Progenitor cell of endocrine pancreas (in vitro differentiated cells): ENCODE measurements at regions not wholly inside any gene's neighbourhood (a gene's known extent, or its start where the extent isn't known, plus 50 kb on each side); places are given as distances from the start of the nearest gene placed in this dataset.
A peak's percentile ranks its signal among the peaks of the same experiment; 100 is the strongest.

Experiments
- DNase-seq: peaks from one replicate; pipeline ENCODE4 v3.0.0; 2021; ENCODE audit warnings: low spot score; ENCODE audit not compliant: unreplicated experiment
- H3K27ac Mint-ChIP-seq: 2 replicates; pipeline ENCODE4 v1.8.0; 2021; ENCODE audit warnings: mild to moderate bottlenecking, moderate library complexity, mixed read lengths
- H3K27me3 Mint-ChIP-seq: 2 replicates; pipeline ENCODE4 v1.8.0; 2021; ENCODE audit warnings: mixed read lengths
- H3K36me3 Mint-ChIP-seq: 2 replicates; pipeline ENCODE4 v1.8.0; 2022; ENCODE audit warnings: mixed read lengths; ENCODE audit not compliant: insufficient read depth
- H3K4me1 Mint-ChIP-seq: 2 replicates; pipeline ENCODE4 v1.8.0; 2021; ENCODE audit warnings: low read depth, mixed read lengths
- H3K4me3 Mint-ChIP-seq: 2 replicates; pipeline ENCODE4 v1.8.0; 2021; ENCODE audit warnings: low read depth, mild to moderate bottlenecking, moderate library complexity, mixed read lengths
- H3K9me3 Mint-ChIP-seq: 2 replicates; pipeline ENCODE4 v1.8.0; 2021; ENCODE audit warnings: low read depth, mixed read lengths
- CTCF ChIP-seq: fragments of 200-600 bp; sonication (generic); IDR thresholded peaks from one replicate; pipeline ENCODE4 v1.5.0; 2021; ENCODE audit warnings: antibody characterized with exemption, mild to moderate bottlenecking; ENCODE audit not compliant: unreplicated experiment

DNA sequence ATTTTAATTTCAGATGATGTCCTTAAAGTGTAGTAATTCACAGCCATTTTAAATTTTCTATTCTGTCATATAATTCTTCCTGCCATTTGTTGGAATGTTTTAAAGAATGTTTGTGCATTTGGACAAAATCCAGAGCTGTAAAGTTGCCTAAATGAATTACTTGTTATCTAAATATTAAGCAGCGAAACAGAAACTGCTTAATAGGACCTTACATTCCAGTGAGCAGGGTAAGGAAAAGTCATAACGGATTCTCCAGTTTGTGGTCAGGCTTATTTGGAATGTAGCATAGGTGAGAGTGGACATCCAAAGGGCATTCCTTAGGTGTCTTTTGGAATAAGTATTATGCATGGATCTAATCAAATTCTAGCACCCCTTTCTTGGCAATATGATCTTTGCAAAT is 410.4 kb upstream of the PTPRD start:
- Mint-ChIP-seq H3K27me3 (no peaks in the 10 kb centered on the region), H3K9me3 (no peaks in the 10 kb centered on the region), H3K4me3 (no peak overlapping the region), H3K36me3 (no peaks in the 10 kb centered on the region), H3K27ac (peak overlapping the region; percentile 30), H3K4me1 (peaks cover 3% of the 10 kb centered on the region)
- no peak for DNase-seq
- TF ChIP-seq CTCF: no peak

- H3K9me3 Mint-ChIP-seq: no peaks in the 10 kb centered on the region
- H3K27me3 Mint-ChIP-seq: no peaks in the 10 kb centered on the region
- no peaks in the 10 kb centered on the region for H3K36me3 Mint-ChIP-seq
- DNase-seq: no peak
- H3K4me1 Mint-ChIP-seq: peaks cover 3% of the 10 kb centered on the region
- no peak for TF ChIP-seq CTCF
- no peak overlapping the region for H3K4me3 Mint-ChIP-seq
- H3K27ac Mint-ChIP-seq: no peak overlapping the region
Measured at GRCh38 chr9:11025775-11026174, 413.0 kb upstream of the PTPRD start.

DNA sequence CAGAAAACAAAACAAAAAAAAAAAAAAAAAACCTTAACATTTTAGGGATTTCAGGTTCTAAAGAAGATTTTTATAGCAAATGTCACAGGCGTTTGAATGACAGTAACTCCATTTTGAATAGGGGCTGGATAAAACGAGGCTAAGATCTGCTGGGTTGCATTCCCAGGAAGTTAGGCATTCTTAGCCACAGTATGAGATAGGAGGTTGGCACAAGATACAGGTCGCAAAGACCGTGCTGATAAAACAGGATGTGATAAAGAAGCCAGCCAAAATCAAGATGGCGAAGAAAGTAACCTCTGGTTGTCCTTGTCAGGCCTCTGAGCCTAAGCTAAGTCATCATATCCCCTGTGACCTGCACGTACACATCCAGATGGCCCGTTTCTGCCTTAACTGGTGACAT is 425.6 kb upstream of the PTPRD start:
- no peaks in the 10 kb centered on the region for H3K9me3 Mint-ChIP-seq
- H3K4me1 Mint-ChIP-seq: no peaks in the 10 kb centered on the region
- no peaks in the 10 kb centered on the region for H3K27me3 Mint-ChIP-seq
- no peaks in the 10 kb centered on the region for H3K36me3 Mint-ChIP-seq
- no peak for TF ChIP-seq CTCF
- no peak for DNase-seq
- H3K27ac Mint-ChIP-seq: no peak overlapping the region
- no peak overlapping the region for H3K4me3 Mint-ChIP-seq

GRCh38 chr9:11039006-11039405 is 426.2 kb upstream of the PTPRD start:
- Mint-ChIP-seq H3K27ac (no peak overlapping the region), H3K27me3 (no peaks in the 10 kb centered on the region), H3K4me1 (no peaks in the 10 kb centered on the region), H3K36me3 (no peaks in the 10 kb centered on the region), H3K4me3 (no peak overlapping the region), H3K9me3 (no peaks in the 10 kb centered on the region)
- no peak for DNase-seq
- no peak for TF ChIP-seq CTCF

- H3K4me1 Mint-ChIP-seq: no peaks in the 10 kb centered on the region
- no peak overlapping the region for H3K4me3 Mint-ChIP-seq
- H3K27me3 Mint-ChIP-seq: no peaks in the 10 kb centered on the region
- no peak overlapping the region for H3K27ac Mint-ChIP-seq
- no peaks in the 10 kb centered on the region for H3K9me3 Mint-ChIP-seq
- H3K36me3 Mint-ChIP-seq: no peaks in the 10 kb centered on the region
- no peak for TF ChIP-seq CTCF
- DNase-seq: no peak
Measured at GRCh38 chr9:11045589-11045988, 432.8 kb upstream of the PTPRD start.
